ENCODE measurements at regions not wholly inside any gene's neighbourhood (a gene's known extent, or its start where the extent isn't known, plus 50 kb on each side); places are given as distances from the start of the nearest gene placed in this dataset.
"Not testable (repeated sequence)": the region's sequence is repeated elsewhere in the genome, so short reads cannot be mapped to it uniquely, and the experiment has no call there.

DNA sequence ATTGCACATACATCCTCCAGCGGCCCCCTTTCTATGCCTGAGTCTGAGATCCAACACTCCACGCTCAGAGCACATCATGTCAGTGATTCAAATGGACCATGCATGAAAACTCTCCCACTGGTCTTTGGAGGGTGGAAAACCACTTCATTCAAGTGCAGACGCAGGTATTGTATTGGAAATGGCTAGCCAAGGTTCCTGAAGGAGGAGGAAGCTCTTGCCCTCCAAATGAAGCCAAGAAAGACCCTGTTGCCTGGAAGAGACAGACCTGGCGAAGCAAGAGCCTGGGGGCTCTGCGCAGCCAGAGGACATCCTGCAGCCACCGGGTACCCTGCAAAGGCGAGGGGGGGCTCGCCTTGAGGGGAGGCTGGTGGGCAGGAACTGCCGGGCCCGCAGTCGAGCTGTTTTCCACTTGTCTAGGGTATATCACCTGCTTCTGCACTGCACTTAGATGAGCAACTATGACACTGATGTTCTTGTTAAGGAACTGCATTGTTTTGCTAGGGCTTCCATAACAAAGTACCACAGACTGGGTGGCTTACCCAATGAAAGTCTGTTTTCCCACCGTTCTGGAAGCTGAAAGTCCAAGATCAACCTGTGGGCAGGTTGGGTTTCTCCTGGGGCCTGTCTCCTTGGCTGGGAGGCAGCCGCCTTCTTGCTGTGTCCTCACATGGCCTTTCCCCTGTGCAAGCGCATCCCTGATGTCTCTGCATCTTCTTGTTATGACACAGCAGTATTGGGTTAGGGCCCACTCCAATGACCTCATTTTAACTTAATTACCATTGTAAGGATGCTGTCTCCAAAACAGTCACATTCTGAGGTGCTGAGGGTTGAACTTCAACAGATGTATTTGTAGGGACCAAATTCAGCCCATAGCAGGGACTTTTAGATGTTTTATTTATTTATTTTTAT, 233.4 kb downstream of the ARHGAP12 start:
- POLR2A ChIA-PET, result no interaction called here
- CTCF ChIA-PET, result no interaction called here

- POLR2A ChIA-PET, result no interaction called here
- CTCF ChIA-PET, result no interaction called here
These were observed 234.4 kb downstream of the ARHGAP12 start for GRCh38 chr10:31694126-31694685.

GRCh38 chr10:31693491-31693890, 235.1 kb downstream of the ARHGAP12 start:
- CTCF ChIA-PET, result no interaction called here

DNA sequence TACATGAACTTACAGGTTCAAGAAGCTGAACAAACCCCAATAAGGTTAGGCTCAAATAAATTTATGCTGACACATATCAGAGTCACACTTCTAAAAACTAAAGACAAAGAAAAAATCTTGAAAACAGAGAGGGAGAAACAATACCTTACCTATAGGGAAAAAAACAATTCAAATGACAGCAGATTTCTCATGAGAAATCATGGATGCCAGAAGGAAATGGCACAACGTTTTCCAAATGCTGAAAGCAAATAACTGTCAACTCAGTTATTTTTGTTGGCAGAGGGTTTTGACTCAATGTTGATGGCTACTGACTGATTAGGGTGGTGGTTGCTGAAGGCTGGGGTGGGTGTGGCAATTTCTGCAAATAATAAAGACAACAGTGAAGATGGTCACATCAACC, 239.4 kb downstream of the ARHGAP12 start:
- POLR2A ChIA-PET, result no interaction called here
- CTCF ChIA-PET, result no interaction called here

More at GRCh38 chr10:31693491-31693890, 235.1 kb downstream of the ARHGAP12 start:
- POLR2A ChIA-PET, result no interaction called here

- CTCF ChIA-PET, result no interaction called here
- POLR2A ChIA-PET, result no interaction called here
These were observed 240.8 kb downstream of the ARHGAP12 start for GRCh38 chr10:31687663-31688482.

GRCh38 chr10:31686599-31686998, 242.0 kb downstream of the ARHGAP12 start:
- POLR2A ChIA-PET, result no interaction called here

DNA sequence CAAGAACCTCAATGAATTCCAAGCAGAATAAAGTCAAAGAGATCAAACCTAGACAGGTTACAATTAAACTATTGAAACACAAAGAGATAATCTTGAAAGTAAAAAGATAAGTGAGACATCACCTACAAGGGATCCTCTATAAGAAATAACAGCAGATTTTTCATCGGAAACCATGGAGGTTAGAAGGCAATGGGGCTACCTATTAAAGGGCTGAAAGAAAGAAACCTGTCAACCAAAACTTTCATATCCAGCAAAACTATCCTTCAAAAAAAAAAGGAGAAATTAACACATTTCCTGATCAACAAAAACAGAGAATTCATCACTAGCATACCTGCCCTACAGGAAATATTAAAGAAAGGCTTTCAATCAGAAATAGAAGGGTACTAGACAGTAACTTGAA, 244.9 kb downstream of the ARHGAP12 start:
- CTCF ChIA-PET, result no interaction called here
- POLR2A ChIA-PET, result no interaction called here

More at GRCh38 chr10:31686599-31686998, 242.0 kb downstream of the ARHGAP12 start:
- CTCF ChIA-PET, result no interaction called here

GRCh38 chr10:31679936-31680335, 248.7 kb downstream of the ARHGAP12 start:
- ChIA-PET CTCF (no interaction called here), POLR2A (no interaction called here)

DNA sequence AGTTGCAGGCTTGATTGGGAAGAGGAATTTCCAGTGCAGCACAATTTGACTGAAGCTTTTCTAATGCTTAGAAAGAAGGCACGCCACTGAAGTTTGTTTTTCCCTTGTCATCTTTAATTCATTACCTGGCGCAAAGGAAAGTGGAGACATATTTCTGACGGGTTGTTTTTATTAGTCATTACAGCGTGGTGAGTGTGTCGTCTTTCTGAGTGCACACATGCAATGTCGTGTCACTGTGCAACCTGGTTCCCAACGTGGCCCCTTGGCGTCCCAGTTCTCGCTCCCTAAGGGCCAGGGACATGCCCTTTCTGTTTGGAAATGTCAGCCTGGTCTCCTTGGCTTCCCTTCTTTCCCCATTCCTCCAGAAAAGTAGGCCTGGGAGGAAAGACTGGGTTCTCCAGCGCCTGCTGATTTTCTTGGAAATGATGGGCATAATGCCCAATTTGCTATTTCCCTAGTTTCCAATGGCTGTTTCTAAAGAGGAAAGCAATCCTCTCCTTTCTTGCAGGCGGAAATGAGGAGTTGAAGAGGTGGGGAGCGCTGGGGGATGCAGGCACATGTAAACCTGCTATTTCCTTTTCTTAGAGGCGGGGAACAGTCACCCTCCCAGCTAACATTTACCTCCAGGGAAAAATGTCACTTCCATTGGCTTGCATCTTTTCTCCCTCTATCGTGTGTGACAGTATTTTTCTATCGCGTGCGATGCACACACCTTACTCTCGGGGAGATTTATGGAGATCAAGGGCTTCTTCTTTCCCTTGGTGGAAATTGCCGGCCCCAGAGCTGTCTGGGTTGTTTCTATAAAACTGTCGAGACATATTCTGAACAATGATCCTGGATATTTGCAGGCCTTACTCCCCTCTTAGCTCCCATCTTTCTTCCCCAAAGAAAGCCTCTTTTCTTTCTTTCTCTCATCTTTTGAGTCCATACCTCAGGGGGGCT, 249.8 kb downstream of the ARHGAP12 start:
- CTCF ChIA-PET, result no interaction called here

DNA sequence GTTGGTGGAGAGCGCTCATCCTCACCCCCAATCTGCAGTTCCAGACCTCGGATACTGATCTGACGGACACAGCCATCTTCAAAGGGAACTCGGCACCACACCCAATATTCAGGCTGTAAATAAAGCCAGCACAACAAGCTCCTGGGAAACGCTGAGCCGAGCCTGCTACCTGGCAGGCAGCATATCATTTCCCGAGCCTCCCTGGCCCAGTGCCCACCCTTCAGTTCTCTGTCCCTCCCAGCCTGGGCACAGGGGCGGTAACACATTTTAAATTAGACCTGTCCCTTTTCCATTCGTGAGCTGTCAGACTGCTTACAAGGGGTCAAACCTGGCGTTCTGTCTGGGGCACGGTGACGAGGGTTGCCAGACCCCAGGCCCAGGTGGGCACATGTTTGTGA, 250.5 kb downstream of the ARHGAP12 start:
- ChIA-PET POLR2A (no interaction called here), CTCF (no interaction called here)

More for the DNA sequence above, 249.8 kb downstream of the ARHGAP12 start:
- POLR2A ChIA-PET, result no interaction called here

DNA sequence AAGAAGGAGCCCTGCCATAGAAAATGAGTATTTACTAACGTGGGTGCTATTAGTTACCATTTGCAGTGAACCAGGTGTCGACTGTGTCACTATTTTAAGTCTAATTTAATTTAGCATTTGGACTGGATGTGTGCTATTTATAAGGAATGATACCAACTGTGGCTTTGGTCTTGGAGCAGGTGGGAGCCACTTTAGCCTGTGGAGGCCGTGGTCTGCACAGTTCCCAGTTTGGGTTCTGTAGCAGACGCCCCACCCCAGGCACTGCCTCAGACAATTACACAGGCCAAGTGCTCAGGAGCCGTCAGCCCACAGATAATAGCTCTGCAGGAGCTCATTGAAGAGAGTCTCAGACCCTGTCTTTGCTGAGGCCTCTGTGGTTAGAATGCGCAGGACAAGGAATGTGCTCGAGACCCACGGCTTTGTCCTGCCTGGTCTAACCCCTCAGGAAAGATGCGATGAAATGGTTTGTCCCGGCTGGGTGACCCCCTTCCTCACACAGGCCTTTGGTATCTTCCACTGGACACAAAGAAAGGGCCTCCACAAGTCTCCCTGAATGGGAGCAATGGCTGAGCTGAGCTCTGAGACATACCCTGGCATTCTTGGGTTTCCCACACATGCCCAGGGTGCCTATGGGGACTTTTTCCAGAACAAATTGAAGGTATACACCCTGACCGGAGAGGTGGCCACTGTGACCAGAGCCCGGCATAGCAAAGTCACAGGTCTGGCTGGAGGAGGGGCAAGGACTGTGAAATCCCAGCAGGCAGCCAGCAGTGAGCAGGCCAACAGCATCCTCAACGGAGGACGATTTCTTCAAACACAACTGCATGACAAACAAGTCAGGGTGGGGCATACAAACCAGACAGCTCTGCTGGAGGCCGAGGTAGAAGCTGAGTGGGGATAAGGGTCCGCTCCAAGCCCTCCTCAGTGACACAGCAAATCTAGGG, 251.2 kb downstream of the ARHGAP12 start:
- ChIA-PET CTCF (no interaction called here), POLR2A (no interaction called here)

DNA sequence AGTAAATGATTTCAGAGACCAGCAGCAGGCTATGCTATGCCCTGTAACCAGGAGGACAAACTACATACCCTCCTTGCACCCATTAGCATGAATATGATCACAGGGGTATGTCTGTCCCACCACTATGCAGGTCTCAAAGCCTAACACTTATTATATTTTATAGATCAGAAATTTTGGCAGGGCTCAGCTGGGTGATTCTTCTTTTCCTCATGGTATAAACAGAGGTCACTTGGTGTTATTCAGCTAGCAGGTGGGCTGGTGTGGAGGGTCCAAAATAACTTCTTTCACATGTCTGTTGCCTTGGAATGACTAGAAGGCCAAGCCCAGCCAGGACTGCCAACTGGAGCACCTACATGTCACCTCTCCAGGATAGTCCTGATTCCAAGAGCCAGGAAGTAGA, 252.9 kb downstream of the ARHGAP12 start:
- ChIA-PET POLR2A (no interaction called here), CTCF (no interaction called here)

DNA sequence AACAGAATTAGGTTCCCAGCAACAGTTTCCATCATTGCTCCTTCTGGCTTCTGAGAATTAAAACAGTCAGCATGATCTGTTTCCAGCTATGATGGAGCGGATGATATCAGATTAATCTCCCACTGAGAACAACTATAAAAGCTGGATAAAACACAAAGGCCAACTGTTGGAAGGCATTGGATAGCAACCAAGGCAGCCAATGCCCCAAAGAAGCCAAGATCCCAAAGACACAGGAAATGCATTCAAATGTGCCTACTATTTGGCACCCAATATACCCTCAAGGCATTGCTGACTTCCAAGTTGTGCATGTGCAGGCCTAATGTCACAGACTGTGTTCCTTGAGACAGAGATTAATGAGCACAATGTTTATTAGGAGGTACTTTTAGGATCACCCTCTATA, 259.3 kb downstream of the ARHGAP12 start:
- ChIA-PET CTCF (no interaction called here), POLR2A (no interaction called here)

- ChIA-PET POLR2A (no interaction called here), CTCF (no interaction called here)
These were observed 260.3 kb downstream of the ARHGAP12 start for GRCh38 chr10:31668326-31668725.

- POLR2A ChIA-PET, CTCF ChIA-PET: not testable (repeated sequence)
These were observed 262.8 kb downstream of the ARHGAP12 start for GRCh38 chr10:31665764-31666279.

DNA sequence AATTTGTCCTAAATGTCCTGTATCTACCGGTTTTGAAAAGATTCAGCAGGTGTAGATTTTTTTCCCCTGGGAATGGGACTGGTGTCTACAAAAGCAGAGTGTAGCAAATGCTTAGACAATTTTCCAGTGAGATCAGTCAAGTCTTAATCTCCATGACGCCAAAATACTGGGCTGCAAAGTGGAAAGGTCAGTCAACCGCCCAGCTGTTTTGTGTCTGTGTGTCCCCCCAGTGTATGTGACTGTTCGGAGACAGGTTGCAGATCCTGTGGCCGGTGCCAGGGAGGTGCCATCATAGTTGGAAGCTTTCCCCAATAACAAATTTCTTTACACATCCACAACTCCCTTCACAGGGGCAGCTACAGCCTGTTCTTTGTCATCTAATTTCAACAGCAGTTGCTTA, 263.8 kb downstream of the ARHGAP12 start:
- CTCF ChIA-PET, result no interaction called here
- POLR2A ChIA-PET, result no interaction called here

GRCh38 chr10:31664071-31664470, 264.6 kb downstream of the ARHGAP12 start:
- CTCF ChIA-PET, POLR2A ChIA-PET: not testable (repeated sequence)

GRCh38 chr10:31660300-31660699, 268.3 kb downstream of the ARHGAP12 start:
- ChIA-PET CTCF (no interaction called here), POLR2A (no interaction called here)

DNA sequence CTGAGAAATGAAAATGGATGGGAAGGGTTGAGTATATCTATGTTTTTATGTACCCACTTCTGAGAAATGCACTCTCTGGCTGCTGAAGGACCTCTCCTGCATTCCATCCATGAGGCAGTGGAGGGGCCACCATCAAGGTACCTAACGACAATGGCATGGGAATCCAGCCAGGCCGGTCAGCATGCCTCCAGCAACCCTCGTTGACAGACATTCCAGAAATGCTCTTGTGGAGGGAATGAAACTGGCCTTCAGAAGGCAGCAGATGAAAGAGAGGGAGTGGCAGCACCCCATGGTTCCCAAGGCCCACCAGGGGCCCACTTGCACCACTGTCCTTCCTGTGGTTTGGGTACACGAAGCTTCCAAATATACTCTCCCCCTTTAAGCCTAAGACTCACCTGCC, 269.0 kb downstream of the ARHGAP12 start:
- ChIA-PET POLR2A (no interaction called here), CTCF (no interaction called here)
